PC-3 (cell line): ENCODE measurements at regions not wholly inside any gene's neighbourhood (a gene's known extent, or its start where the extent isn't known, plus 50 kb on each side); places are given as distances from the start of the nearest gene placed in this dataset.
"Not testable (repeated sequence)": the region's sequence is repeated elsewhere in the genome, so short reads cannot be mapped to it uniquely, and the experiment has no call there.

Source experiments
- ATAC-seq: fragments of 200-7000 bp; cut with Tn5 transposase; 2 replicates; pipeline ENCODE4 v1.9.1; 2020; ENCODE audit warnings: mild to moderate bottlenecking, moderate library complexity
- BruUV-seq: library from RNA; stranded (reverse); fragments of 400-500 nt; replicated peaks from 2 replicates; lab custom pipeline; 2021; lab: Mats Ljungman, UMichigan
- CTCF ChIA-PET: fragments of 300-600 bp; sonication (Branson Sonifier 250); formaldehyde crosslinking; loops from one replicate; lab custom pipeline; 2022; ENCODE audit warnings: antibody characterized with exemption; lab: Charles Lee
- POLR2A ChIA-PET: fragments of 300-600 bp; sonication (Branson Sonifier 250); formaldehyde crosslinking; loops from one replicate; lab custom pipeline; 2022; ENCODE audit warnings: antibody characterized with exemption; ENCODE audit not compliant: unreplicated experiment; lab: Charles Lee
- DNase-seq: peaks from one replicate; pipeline ENCODE4 v3.0.0-alpha.2; 2015
- H2AFZ ChIP-seq: fragments of 300-600 bp; sonication (generic); 2 replicates; pipeline ENCODE4 v1.6.0; 2016; ENCODE audit warnings: antibody characterized with exemption, low read length
- H3F3A ChIP-seq: fragments of 300-600 bp; sonication (generic); one replicate; pipeline ENCODE4 v1.6.0; 2017; ENCODE audit warnings: antibody characterized with exemption, low read length, control low read depth, mild to moderate bottlenecking; ENCODE audit not compliant: unreplicated experiment
- H3K27ac ChIP-seq: fragments of 300-600 bp; sonication (generic); 2 replicates; pipeline ENCODE4 v1.5.1; 2016; ENCODE audit warnings: mild to moderate bottlenecking, low read length
- H3K27me3 ChIP-seq: fragments of 300-600 bp; sonication (generic); 2 replicates; pipeline ENCODE4 v1.6.1; 2016; ENCODE audit warnings: low read length, mixed read lengths
- H3K36me3 ChIP-seq: fragments of 300-600 bp; sonication (generic); 2 replicates; pipeline ENCODE4 v1.6.1; 2016; ENCODE audit warnings: low read depth, mixed run types, low read length, mixed read lengths
- H3K4me1 ChIP-seq: fragments of 300-600 bp; sonication (generic); 2 replicates; pipeline ENCODE4 v1.5.1; 2016; ENCODE audit warnings: low read length; ENCODE audit not compliant: insufficient read depth
- H3K4me2 ChIP-seq: fragments of 300-600 bp; sonication (generic); 2 replicates; pipeline ENCODE4 v1.6.0; 2016; ENCODE audit warnings: low read length
- H3K4me3 ChIP-seq: fragments of 300-600 bp; sonication (generic); 2 replicates; pipeline ENCODE4 v1.5.1; 2016; ENCODE audit warnings: mild to moderate bottlenecking, low read length, mixed read lengths
- H3K79me2 ChIP-seq: fragments of 300-600 bp; sonication (generic); 2 replicates; pipeline ENCODE4 v1.6.1; 2017; ENCODE audit warnings: low read length, mixed read lengths
- H3K9ac ChIP-seq: fragments of 300-600 bp; sonication (generic); 2 replicates; pipeline ENCODE4 v1.6.0; 2016; ENCODE audit warnings: mild to moderate bottlenecking, low read length
- H3K9me2 ChIP-seq: fragments of 300-600 bp; sonication (generic); replicated peaks from 2 replicates; pipeline ENCODE4 v1.6.1; 2016; ENCODE audit warnings: mixed run types, low read length, mixed read lengths
- H3K9me3 ChIP-seq: fragments of 300-600 bp; sonication (generic); 2 replicates; pipeline ENCODE4 v1.6.1; 2016; ENCODE audit warnings: low read length, mixed read lengths
- H4K20me1 ChIP-seq: fragments of 300-600 bp; sonication (generic); 2 replicates; pipeline ENCODE4 v1.6.1; 2016; ENCODE audit warnings: low read length, mixed read lengths
- EZH2 ChIP-seq: fragments of 300-600 bp; sonication (generic); IDR thresholded peaks from one replicate; pipeline ENCODE4 v1.6.1; 2017; ENCODE audit warnings: antibody characterized with exemption, mild to moderate bottlenecking, low read length; ENCODE audit not compliant: unreplicated experiment
- EZH2phosphoT487 ChIP-seq: fragments of 300-600 bp; sonication (generic); IDR thresholded peaks from 2 replicates; pipeline ENCODE4 v1.6.1; 2018; ENCODE audit warnings: mild to moderate bottlenecking, antibody characterized with exemption, low read length, borderline replicate concordance
- intact Hi-C: fragments of 100-400 bp; cut with micrococcal nuclease; formaldehyde crosslinking; loops from 2 replicates; pipeline ENCODE4 v1.9.0; 2023
- TF ChIP-seq, protein P1 (sequence below): fragments of 300-600 bp; sonication (generic); conservative IDR thresholded peaks from 2 replicates; pipeline ENCODE4 v1.5.1; 2017; ENCODE audit warnings: antibody characterized with exemption, low read depth, mild to moderate bottlenecking, low read length

DNA sequence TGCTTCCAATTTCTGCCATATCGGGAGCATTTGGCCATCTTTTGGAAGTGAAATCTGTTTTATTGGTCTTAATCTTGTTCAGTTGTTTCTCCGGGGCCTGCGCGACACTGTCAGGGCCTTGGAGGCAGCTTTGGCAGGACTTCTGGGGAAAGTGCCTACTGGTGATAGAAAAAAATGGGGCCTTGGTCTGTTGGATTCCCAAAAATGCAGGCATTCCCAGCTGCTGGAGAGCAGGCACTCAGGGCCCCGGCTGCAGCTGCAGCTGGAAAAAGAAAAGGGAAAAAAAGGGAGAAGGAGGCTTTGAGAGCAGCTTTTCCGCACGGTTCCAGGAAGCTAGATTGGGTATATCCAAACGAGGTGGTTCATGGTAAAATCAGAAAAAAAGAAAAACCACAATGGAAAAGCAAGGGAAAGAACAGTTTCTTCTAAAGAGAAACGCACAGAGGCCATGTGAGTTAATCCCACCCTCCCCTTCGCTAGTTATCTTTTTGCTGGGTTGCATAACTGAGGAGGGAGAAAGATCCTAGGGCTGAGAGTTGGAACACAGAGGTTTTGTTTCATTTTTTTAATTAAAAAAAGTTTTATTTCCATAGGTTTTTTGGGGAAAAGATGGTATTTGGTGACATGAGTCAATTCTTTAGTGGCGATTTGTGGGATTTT is 134.7 kb upstream of the RFLNA start:
- no peaks in the 10 kb centered on the region for H3K9me2 ChIP-seq
- no peak overlapping the region for H3K9ac ChIP-seq
- no peak overlapping the region for H2AFZ ChIP-seq
- H3K27ac ChIP-seq = no peak overlapping the region
- no peaks in the 10 kb centered on the region for H3K4me1 ChIP-seq
- TF ChIP-seq, protein P1, sequence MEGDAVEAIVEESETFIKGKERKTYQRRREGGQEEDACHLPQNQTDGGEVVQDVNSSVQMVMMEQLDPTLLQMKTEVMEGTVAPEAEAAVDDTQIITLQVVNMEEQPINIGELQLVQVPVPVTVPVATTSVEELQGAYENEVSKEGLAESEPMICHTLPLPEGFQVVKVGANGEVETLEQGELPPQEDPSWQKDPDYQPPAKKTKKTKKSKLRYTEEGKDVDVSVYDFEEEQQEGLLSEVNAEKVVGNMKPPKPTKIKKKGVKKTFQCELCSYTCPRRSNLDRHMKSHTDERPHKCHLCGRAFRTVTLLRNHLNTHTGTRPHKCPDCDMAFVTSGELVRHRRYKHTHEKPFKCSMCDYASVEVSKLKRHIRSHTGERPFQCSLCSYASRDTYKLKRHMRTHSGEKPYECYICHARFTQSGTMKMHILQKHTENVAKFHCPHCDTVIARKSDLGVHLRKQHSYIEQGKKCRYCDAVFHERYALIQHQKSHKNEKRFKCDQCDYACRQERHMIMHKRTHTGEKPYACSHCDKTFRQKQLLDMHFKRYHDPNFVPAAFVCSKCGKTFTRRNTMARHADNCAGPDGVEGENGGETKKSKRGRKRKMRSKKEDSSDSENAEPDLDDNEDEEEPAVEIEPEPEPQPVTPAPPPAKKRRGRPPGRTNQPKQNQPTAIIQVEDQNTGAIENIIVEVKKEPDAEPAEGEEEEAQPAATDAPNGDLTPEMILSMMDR = no peak
- TF ChIP-seq EZH2 (no peak), EZH2phosphoT487 (no peak)
- DNase-seq (no peak), ATAC-seq (no peak)
- intact Hi-C loops = no loop called here
- peaks cover 51% of the 10 kb centered on the region for H3K27me3 ChIP-seq
- no peaks in the 10 kb centered on the region for H3K79me2 ChIP-seq
- CTCF ChIA-PET = no interaction called here
- POLR2A ChIA-PET = no interaction called here
- no peaks in the 10 kb centered on the region for H4K20me1 ChIP-seq
- H3K36me3 ChIP-seq = no peaks in the 10 kb centered on the region
- no peak overlapping the region for H3K4me3 ChIP-seq
- H3K9me3 ChIP-seq = no peaks in the 10 kb centered on the region
- no peaks in the 10 kb centered on the region for H3F3A ChIP-seq
- BruUV-seq = no TSS peak
- no peak overlapping the region for H3K4me2 ChIP-seq

DNA sequence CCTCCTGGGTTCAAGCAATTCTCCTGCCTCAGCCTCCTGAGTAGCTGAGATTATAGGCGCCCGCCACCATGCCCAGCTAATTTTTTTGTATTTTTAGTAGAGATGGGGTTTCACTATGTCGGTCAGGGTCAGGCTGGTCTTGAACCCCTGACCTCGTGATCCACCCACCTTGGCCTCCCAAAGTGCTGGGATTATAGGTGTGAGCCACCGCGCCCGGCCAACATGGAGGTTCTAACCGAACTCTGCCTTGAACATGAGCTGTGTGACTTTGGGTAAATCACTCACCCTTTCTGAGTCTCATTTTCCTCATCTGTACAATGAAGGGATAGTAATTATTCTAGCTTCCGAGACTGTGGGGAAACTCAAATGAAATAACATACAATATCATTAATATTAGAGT is 133.5 kb upstream of the RFLNA start:
- H3K4me1 ChIP-seq, intact Hi-C loops, H2AFZ ChIP-seq, H3K4me2 ChIP-seq, POLR2A ChIA-PET, H3K27ac ChIP-seq, H3K4me3 ChIP-seq, H3K9me2 ChIP-seq, H4K20me1 ChIP-seq, H3K79me2 ChIP-seq, H3K9me3 ChIP-seq, ATAC-seq, H3F3A ChIP-seq, DNase-seq, CTCF ChIA-PET, H3K9ac ChIP-seq, H3K36me3 ChIP-seq, BruUV-seq: not testable (repeated sequence)
- peaks cover 49% of the 10 kb centered on the region for H3K27me3 ChIP-seq

DNA sequence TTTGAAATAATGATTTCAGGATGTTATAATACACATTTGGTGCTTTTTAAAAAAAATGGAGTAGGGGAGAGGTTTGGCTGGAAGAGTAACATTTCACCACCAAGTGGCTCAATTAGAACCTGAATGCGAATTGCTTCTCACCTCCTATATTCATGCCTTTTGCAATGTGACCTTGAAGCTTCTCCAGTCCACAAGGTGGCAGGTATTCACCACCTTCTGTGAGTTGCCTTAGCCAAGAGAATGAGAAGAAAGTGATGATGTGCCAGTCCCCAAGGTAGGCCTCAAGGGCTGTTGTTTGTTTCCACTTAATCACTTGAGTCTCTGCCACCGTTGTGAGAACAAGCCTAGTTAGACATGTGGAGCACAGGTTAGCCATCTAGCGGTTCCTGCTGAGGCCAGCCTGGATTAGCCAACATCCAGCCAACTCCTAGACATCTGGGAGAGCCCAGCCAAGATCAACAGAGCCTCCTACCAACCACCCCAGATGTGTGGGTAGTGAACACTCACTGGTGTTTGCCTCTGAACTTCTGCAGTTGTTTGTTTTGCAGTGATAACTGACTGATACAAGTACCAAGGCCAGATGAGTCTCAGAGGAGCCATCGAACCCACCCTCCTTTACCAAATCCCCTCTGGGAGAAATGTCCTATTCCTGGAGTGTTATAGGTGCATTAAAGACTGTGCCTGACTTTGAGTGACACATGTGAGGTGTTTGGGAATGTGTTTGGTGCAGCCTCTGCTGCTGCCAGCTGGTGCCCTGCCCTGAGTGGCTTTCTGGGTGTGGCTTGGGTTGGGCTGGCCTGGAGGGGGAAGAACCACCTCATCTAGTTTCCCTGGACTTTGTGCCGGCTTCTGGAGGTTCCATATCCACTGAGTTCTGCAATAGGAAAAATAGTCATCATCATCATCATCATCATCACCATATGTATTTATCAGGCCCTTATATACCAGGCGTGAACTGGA is 132.5 kb upstream of the RFLNA start:
- intact Hi-C loops = loop anchor here (2.0 kb wide), 1 partner anchor 158 kb away; no protein-coding TSS in a partner anchor
- Histone ChIP-seq H3K9me2 (no peaks in the 10 kb centered on the region), H3K27ac (no peak overlapping the region), H3K36me3 (no peaks in the 10 kb centered on the region), H3K9ac (no peak overlapping the region), H3K4me3 (no peak overlapping the region), H3K27me3 (peaks cover 49% of the 10 kb centered on the region), H3K4me2 (no peak overlapping the region), H3F3A (no peaks in the 10 kb centered on the region), H3K9me3 (0 out of 2 replicates have a peak, but pooled peaks cover 1% of the 10 kb centered on the region), H3K79me2 (no peaks in the 10 kb centered on the region), H3K4me1 (no peaks in the 10 kb centered on the region), H2AFZ (no peak overlapping the region), H4K20me1 (no peaks in the 10 kb centered on the region)
- no TSS peak for BruUV-seq
- ChIA-PET POLR2A (no interaction called here), CTCF (no interaction called here)
- ATAC-seq = peak; percentile 27; the same call in 1 of the 2 replicates
- TF ChIP-seq, protein P1 = peak; percentile 46
- no peak for TF ChIP-seq EZH2phosphoT487
- DNase-seq = peak; percentile 43
